Osteocyte (in vitro differentiated cells): ENCODE measurements at regions not wholly inside any gene's neighbourhood (a gene's known extent, or its start where the extent isn't known, plus 50 kb on each side); places are given as distances from the start of the nearest gene placed in this dataset.

Source experiments
- DNase-seq: peaks from one replicate; pipeline ENCODE4 v3.0.0; 2021; ENCODE audit warnings: mixed read lengths; ENCODE audit not compliant: unreplicated experiment; ENCODE audit errors: extremely low spot score
- H3K27ac Mint-ChIP-seq: one replicate; pipeline ENCODE4 v1.8.0; 2021; ENCODE audit warnings: mild to moderate bottlenecking, mixed read lengths; ENCODE audit not compliant: unreplicated experiment
- H3K27me3 Mint-ChIP-seq: one replicate; pipeline ENCODE4 v1.8.0; 2021; ENCODE audit warnings: mixed read lengths; ENCODE audit not compliant: unreplicated experiment
- H3K36me3 Mint-ChIP-seq: one replicate; pipeline ENCODE4 v1.8.0; 2021; ENCODE audit warnings: mixed read lengths; ENCODE audit not compliant: unreplicated experiment
- H3K4me1 Mint-ChIP-seq: one replicate; pipeline ENCODE4 v1.8.0; 2021; ENCODE audit warnings: mixed read lengths; ENCODE audit not compliant: unreplicated experiment
- H3K4me3 Mint-ChIP-seq: one replicate; pipeline ENCODE4 v1.8.0; 2021; ENCODE audit warnings: mild to moderate bottlenecking, moderate library complexity, mixed read lengths; ENCODE audit not compliant: unreplicated experiment
- H3K9me3 Mint-ChIP-seq: one replicate; pipeline ENCODE4 v1.8.0; 2021; ENCODE audit warnings: mixed read lengths; ENCODE audit not compliant: unreplicated experiment
- TF ChIP-seq, protein P1 (sequence below): fragments of 200-600 bp; sonication (generic); IDR thresholded peaks from 2 replicates; pipeline ENCODE4 v1.5.0; 2021; ENCODE audit warnings: antibody characterized with exemption, mild to moderate bottlenecking, moderate library complexity

- Mint-ChIP-seq H3K36me3 (no peaks in the 10 kb centered on the region), H3K9me3 (no peaks in the 10 kb centered on the region), H3K4me1 (peaks cover 8% of the 10 kb centered on the region), H3K27me3 (peaks cover 70% of the 10 kb centered on the region), H3K27ac (no peak overlapping the region), H3K4me3 (no peak overlapping the region)
- DNase-seq: peak; percentile 63
- TF ChIP-seq, protein P1, sequence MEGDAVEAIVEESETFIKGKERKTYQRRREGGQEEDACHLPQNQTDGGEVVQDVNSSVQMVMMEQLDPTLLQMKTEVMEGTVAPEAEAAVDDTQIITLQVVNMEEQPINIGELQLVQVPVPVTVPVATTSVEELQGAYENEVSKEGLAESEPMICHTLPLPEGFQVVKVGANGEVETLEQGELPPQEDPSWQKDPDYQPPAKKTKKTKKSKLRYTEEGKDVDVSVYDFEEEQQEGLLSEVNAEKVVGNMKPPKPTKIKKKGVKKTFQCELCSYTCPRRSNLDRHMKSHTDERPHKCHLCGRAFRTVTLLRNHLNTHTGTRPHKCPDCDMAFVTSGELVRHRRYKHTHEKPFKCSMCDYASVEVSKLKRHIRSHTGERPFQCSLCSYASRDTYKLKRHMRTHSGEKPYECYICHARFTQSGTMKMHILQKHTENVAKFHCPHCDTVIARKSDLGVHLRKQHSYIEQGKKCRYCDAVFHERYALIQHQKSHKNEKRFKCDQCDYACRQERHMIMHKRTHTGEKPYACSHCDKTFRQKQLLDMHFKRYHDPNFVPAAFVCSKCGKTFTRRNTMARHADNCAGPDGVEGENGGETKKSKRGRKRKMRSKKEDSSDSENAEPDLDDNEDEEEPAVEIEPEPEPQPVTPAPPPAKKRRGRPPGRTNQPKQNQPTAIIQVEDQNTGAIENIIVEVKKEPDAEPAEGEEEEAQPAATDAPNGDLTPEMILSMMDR: no peak
Observed at GRCh38 chr15:69647142-69647513, 194.5 kb downstream of the RPLP1 start.

- peaks cover 75% of the 10 kb centered on the region for H3K27me3 Mint-ChIP-seq
- peak; percentile 63 for DNase-seq
- peaks cover 8% of the 10 kb centered on the region for H3K4me1 Mint-ChIP-seq
- TF ChIP-seq, protein P1: no peak
- H3K4me3 Mint-ChIP-seq: no peak overlapping the region
- no peak overlapping the region for H3K27ac Mint-ChIP-seq
- H3K36me3 Mint-ChIP-seq: no peaks in the 10 kb centered on the region
- H3K9me3 Mint-ChIP-seq: no peaks in the 10 kb centered on the region
Observed at GRCh38 chr15:69648212-69648611, 195.6 kb downstream of the RPLP1 start.

- no peak overlapping the region for H3K4me3 Mint-ChIP-seq
- peaks cover 75% of the 10 kb centered on the region for H3K27me3 Mint-ChIP-seq
Observed at GRCh38 chr15:69648775-69649735, 196.4 kb downstream of the RPLP1 start.

DNA sequence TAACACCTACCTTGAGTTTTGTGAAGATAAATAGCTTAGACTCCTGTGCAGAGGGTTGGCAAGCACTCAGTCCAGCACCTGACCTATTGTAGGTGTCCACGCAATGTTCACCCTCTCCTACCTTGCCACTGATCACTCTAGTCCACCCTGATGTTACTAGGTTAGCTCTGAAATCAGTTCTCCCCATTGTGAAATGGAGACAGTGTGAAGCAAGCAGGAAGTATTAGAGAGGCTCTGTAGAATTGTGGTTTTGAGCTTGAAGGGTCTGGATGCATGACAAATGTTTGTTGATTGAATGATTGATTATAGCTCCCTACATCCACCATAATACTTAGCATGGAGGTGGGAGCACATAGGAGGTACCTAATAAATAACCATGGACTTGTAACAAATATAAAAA, 199.7 kb downstream of the RPLP1 start:
- Mint-ChIP-seq H3K27ac (no peak overlapping the region), H3K4me1 (peaks cover 8% of the 10 kb centered on the region), H3K4me3 (no peak overlapping the region), H3K9me3 (no peaks in the 10 kb centered on the region), H3K27me3 (peaks cover 70% of the 10 kb centered on the region), H3K36me3 (no peaks in the 10 kb centered on the region)
- TF ChIP-seq, protein P1: no peak
- DNase-seq: no peak

More at GRCh38 chr15:69648775-69649735, 196.4 kb downstream of the RPLP1 start:
- no peak overlapping the region for H3K27ac Mint-ChIP-seq
- peaks cover 8% of the 10 kb centered on the region for H3K4me1 Mint-ChIP-seq
- no peaks in the 10 kb centered on the region for H3K36me3 Mint-ChIP-seq
- no peaks in the 10 kb centered on the region for H3K9me3 Mint-ChIP-seq
- TF ChIP-seq, protein P1: no peak
- DNase-seq: peak; percentile 54

DNA sequence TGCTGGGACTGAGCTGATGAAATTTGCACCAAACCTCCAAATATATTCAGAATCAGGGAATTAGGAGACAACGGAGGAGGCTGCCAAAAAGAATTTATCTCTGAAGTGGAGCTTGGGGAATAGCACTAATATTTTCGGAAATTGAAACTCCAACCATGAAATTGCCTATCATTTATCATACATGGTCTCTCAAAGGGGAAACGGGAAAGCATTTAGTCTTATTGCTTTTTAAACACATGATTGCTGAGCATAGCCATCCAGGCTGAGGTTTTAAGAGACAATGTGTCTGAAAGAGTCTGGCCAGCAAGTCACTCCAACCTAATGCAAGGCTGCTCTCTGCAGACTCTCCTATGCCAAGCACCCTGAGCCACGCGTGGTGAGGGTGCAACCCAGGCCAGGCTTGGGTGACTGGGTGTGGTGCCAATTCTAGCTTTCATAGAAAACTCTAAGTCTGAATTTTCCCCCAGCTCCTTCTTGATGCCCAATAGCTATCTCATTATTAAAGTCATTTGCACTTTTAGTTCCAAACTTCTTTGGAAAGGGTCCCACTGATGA, 200.2 kb downstream of the RPLP1 start:
- H3K36me3 Mint-ChIP-seq: no peaks in the 10 kb centered on the region
- H3K4me1 Mint-ChIP-seq: peaks cover 8% of the 10 kb centered on the region
- no peak overlapping the region for H3K27ac Mint-ChIP-seq
- peak; percentile 62 for DNase-seq
- TF ChIP-seq, protein P1: no peak
- no peak overlapping the region for H3K4me3 Mint-ChIP-seq
- peaks cover 69% of the 10 kb centered on the region for H3K27me3 Mint-ChIP-seq
- H3K9me3 Mint-ChIP-seq: no peaks in the 10 kb centered on the region
